Pulmonary artery endothelial cell (primary cell): ENCODE measurements at regions not wholly inside any gene's neighbourhood (a gene's known extent, or its start where the extent isn't known, plus 50 kb on each side); places are given as distances from the start of the nearest gene placed in this dataset.
A peak's percentile ranks its signal among the peaks of the same experiment; 100 is the strongest.

ENCODE experiments used
- DNase-seq: peaks from one replicate; pipeline ENCODE4 v3.0.0-alpha.2; 2011; ENCODE audit warnings: low read depth, low spot score

- DNase-seq = no peak
Observed at GRCh38 chr3:145133281-145133680, 1027.7 kb downstream of the PLOD2 start.

GRCh38 chr3:145134738-145135137 lies 1026.2 kb downstream of the PLOD2 start:
- DNase-seq = no peak

GRCh38 chr3:145144361-145144760 lies 1016.6 kb downstream of the PLOD2 start:
- DNase-seq = no peak

GRCh38 chr3:145145461-145145860 lies 1015.5 kb downstream of the PLOD2 start:
- no peak for DNase-seq

- DNase-seq = no peak
Observed at GRCh38 chr3:145159640-145160039, 1001.3 kb downstream of the PLOD2 start.

GRCh38 chr3:145170121-145170520 lies 990.9 kb downstream of the PLOD2 start:
- DNase-seq = no peak

GRCh38 chr3:145175626-145176025 lies 985.4 kb downstream of the PLOD2 start:
- DNase-seq = no peak

- no peak for DNase-seq
Observed at GRCh38 chr3:145176907-145177306, 984.1 kb downstream of the PLOD2 start.

- DNase-seq = no peak
Observed at GRCh38 chr3:145177828-145178227, 983.2 kb downstream of the PLOD2 start.

- DNase-seq = no peak
Observed at GRCh38 chr3:145182196-145182911, 978.6 kb downstream of the PLOD2 start.

- no peak for DNase-seq
Observed at GRCh38 chr3:145183261-145183660, 977.7 kb downstream of the PLOD2 start.

- DNase-seq = no peak
Observed at GRCh38 chr3:145188079-145188770, 972.8 kb downstream of the PLOD2 start.

GRCh38 chr3:145190138-145190537 lies 970.8 kb downstream of the PLOD2 start:
- DNase-seq = no peak

- no peak for DNase-seq
Observed at GRCh38 chr3:145190761-145191160, 970.2 kb downstream of the PLOD2 start.

GRCh38 chr3:145191543-145191942 lies 969.4 kb downstream of the PLOD2 start:
- peak; percentile 45 for DNase-seq

- no peak for DNase-seq
Observed at GRCh38 chr3:145197051-145197820, 963.7 kb downstream of the PLOD2 start.

GRCh38 chr3:145197821-145198220 lies 963.2 kb downstream of the PLOD2 start:
- DNase-seq = no peak

- DNase-seq = no peak
Observed at GRCh38 chr3:145209561-145209960, 951.4 kb downstream of the PLOD2 start.

- DNase-seq = no peak
Observed at GRCh38 chr3:145219355-145220235, 941.4 kb downstream of the PLOD2 start.

GRCh38 chr3:145224886-145225285 lies 936.1 kb downstream of the PLOD2 start:
- DNase-seq = no peak

- no peak for DNase-seq
Observed at GRCh38 chr3:145243875-145244274, 917.1 kb downstream of the PLOD2 start.
